Skeletal muscle satellite cell (primary cell): ENCODE measurements at regions not wholly inside any gene's neighbourhood (a gene's known extent, or its start where the extent isn't known, plus 50 kb on each side); places are given as distances from the start of the nearest gene placed in this dataset.
"Not testable (repeated sequence)": the region's sequence is repeated elsewhere in the genome, so short reads cannot be mapped to it uniquely, and the experiment has no call there.

Experiments used
- H3K27me3 ChIP-seq: 2 replicates; pipeline ENCODE4 v1.7.0; 2013; ENCODE audit warnings: low read length; ENCODE audit not compliant: control insufficient read depth, insufficient read depth
- H3K36me3 ChIP-seq: 2 replicates; pipeline ENCODE4 v1.7.0; 2013; ENCODE audit warnings: mild to moderate bottlenecking, control low read depth, low read length; ENCODE audit not compliant: insufficient read depth
- H3K4me1 ChIP-seq: 2 replicates; pipeline ENCODE4 v1.7.0; 2013; ENCODE audit warnings: low read length; ENCODE audit not compliant: control insufficient read depth, insufficient read depth
- H3K4me2 ChIP-seq: 2 replicates; pipeline ENCODE4 v1.7.0; 2013; ENCODE audit warnings: mild to moderate bottlenecking, low read length
- H3K4me3 ChIP-seq: 2 replicates; pipeline ENCODE4 v1.7.0; 2013; ENCODE audit warnings: low read length
- H3K9ac ChIP-seq: 2 replicates; pipeline ENCODE4 v1.7.0; 2013; ENCODE audit warnings: mild to moderate bottlenecking, low read depth, low read length, moderate library complexity
- H3K9me3 ChIP-seq: replicated peaks from 2 replicates; pipeline ENCODE4 v1.7.0; 2013; ENCODE audit warnings: mild to moderate bottlenecking, control low read depth, low read length

DNA sequence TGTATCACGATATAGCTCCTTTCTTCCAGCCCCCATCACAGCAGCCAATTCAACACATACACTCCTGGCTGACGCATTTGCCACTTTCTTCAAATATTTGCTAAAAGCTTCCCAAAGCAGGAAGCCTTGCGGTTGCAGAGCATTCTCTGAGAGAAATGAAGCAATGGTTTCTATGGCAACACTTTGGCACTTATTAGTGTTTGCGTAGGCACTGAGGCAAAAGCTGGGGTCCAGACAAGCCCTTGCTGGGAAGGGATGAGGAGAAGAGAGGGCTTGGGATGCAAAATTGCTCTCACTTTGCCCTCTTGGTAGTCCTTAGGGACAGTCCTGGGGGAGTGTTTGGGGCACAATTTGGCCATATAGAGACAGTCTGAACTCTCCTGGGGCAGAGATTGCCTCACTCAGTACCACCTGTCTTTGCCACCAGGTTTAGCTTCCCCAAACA lies 55.0 kb upstream of the PAK3 start:
- Histone ChIP-seq H3K4me3 (no peak overlapping the region), H3K9ac (no peak overlapping the region), H3K4me1 (no peaks in the 10 kb centered on the region), H3K9me3 (no peaks in the 10 kb centered on the region), H3K36me3 (no peaks in the 10 kb centered on the region), H3K27me3 (peaks cover 15% of the 10 kb centered on the region), H3K4me2 (no peak overlapping the region)

DNA sequence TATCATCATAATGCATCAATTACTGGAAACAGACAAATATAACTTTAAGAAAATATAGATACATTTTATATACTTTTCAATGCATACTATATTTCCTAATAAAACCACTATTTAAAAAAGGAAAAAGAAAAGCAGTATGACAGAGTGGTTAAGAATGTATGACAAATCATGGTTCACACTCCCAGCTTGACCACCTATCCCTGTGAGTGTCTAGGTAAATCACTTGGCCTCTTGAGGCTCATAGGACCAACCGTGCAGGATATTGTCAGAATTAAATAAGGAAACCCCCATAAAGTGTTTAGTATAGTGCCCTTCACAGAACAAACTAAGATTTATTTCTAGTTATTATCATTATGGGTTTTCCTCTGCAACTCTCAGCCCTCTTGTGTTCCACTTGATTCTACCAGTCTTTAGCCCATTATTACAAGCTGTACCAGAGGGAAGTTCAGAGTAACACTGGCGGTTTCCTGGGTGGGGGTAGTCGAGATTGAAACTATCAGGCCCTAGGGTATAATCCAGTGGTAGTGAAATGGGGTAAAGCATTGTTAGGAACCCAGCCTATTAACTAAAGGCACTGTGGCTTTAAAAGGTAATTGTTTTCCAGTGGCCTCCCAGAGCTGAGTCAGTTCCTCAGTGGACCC lies 55.5 kb upstream of the PAK3 start:
- H3K9me3 ChIP-seq, result no peaks in the 10 kb centered on the region
- H3K4me1 ChIP-seq, result no peaks in the 10 kb centered on the region
- H3K9ac ChIP-seq, result no peak overlapping the region
- peaks cover 15% of the 10 kb centered on the region for H3K27me3 ChIP-seq
- H3K36me3 ChIP-seq, result no peaks in the 10 kb centered on the region
- H3K4me2 ChIP-seq, result no peak overlapping the region
- H3K4me3 ChIP-seq, result no peak overlapping the region

DNA sequence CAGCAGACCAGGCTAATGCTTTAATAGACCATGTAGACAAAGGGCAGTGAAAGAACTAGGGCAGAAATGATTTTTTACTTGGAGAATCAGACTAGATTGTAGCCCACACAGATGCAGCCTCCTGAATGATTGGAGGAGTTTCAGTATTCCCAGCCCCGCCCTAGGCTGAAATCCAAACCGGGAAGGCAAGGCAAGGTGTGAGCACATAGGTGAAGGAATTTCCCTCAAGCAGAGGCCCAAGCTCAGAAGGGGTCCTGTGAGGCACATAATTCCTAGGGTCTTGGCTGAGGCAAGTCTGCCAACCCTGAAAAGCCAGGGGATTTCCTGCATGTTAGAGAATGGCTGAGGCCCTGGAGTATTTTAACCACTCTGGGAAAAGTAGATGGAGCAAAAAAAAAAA lies 56.4 kb upstream of the PAK3 start:
- Histone ChIP-seq H3K4me2 (no peak overlapping the region), H3K9ac (no peak overlapping the region), H3K4me3 (no peak overlapping the region), H3K27me3 (peaks cover 15% of the 10 kb centered on the region), H3K36me3 (no peaks in the 10 kb centered on the region), H3K9me3 (no peaks in the 10 kb centered on the region), H3K4me1 (no peaks in the 10 kb centered on the region)

DNA sequence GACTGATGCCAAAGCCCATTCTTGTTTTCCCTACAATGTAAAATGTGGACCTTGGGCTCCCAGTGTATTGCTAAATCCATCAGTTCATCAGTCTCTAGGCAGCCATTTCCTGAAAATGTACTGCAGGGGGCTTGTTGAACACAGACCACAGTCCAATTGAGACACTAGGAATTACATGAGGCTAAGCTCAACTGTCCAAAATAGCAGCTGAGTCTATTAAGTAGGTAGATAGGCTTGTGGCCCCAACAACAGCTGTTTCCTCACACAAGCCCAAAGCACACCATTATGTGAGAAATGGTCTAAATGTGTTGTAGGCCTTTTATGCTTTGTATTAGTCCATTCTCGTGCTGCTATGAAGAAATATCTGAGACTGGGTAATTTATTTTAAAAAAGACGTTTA lies 60.0 kb upstream of the PAK3 start:
- Histone ChIP-seq H3K4me3 (no peak overlapping the region), H3K9ac (no peak overlapping the region), H3K36me3 (no peaks in the 10 kb centered on the region), H3K27me3 (peaks cover 11% of the 10 kb centered on the region), H3K9me3 (no peaks in the 10 kb centered on the region), H3K4me1 (no peaks in the 10 kb centered on the region), H3K4me2 (no peak overlapping the region)

DNA sequence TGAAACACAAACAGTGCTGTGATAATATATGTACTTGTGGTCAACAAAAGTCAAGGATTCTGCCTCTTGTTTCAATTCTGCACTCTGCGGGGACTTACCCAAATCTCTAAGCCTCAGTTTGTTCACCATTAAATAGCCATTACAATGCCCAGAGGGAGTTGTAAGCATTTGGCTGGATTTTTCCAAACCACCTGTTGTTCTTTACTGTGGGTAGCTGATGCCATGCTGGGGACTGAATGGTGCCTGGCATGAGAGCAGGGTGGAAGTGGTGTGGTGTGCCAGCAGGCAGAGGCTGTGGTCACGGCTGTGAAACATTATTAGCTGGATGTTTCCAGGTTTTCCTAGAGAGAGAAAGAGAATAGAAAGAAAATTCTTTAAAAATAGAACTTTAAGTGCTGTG lies 60.7 kb upstream of the PAK3 start:
- Histone ChIP-seq H3K9me3 (no peaks in the 10 kb centered on the region), H3K4me3 (no peak overlapping the region), H3K4me1 (no peaks in the 10 kb centered on the region), H3K9ac (no peak overlapping the region), H3K36me3 (no peaks in the 10 kb centered on the region), H3K4me2 (no peak overlapping the region), H3K27me3 (peaks cover 16% of the 10 kb centered on the region)

DNA sequence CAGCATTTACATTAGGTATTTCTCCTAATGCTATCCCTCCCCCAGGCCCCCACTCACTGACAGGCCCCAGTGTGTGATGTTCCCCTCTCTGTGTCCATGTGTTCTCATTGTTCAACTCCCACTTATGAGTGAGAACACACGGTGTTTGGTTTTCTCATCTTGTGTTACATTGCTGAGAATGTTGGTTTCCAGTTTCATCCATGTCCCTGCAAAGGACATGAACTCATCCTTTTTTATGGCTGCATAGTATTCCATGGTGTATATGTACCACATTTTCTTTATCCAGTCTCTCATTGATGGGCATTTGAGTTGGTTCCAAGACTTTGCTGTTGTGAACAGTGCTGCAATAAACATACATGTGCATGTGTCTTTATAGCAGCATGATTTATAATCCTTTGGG lies 73.0 kb upstream of the PAK3 start:
- H3K4me1 ChIP-seq, H3K4me3 ChIP-seq, H3K4me2 ChIP-seq, H3K9ac ChIP-seq, H3K36me3 ChIP-seq, H3K27me3 ChIP-seq, H3K9me3 ChIP-seq: not testable (repeated sequence)

DNA sequence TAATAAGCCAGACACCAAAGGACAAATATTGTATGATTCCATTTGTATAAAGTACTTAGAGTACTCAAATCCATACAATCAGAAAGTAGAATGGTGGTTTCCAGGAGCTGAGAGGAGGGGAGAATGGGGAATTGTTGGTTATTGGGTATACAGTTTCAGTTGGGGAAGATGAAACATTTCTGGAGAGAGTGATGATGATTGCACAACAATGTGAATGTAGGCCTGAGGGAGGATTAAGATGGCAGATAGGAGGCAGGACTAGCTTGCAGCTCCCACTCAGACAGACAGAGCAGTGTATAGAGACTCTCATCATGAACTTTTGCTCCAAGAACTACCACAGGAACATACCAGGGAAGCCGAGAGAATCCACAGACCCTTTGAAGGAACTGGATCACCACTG lies 75.7 kb upstream of the PAK3 start:
- no peaks in the 10 kb centered on the region for H3K27me3 ChIP-seq
- no peak overlapping the region for H3K4me3 ChIP-seq
- no peaks in the 10 kb centered on the region for H3K36me3 ChIP-seq
- H3K4me2 ChIP-seq, result no peak overlapping the region
- no peaks in the 10 kb centered on the region for H3K9me3 ChIP-seq
- no peak overlapping the region for H3K9ac ChIP-seq
- no peaks in the 10 kb centered on the region for H3K4me1 ChIP-seq

DNA sequence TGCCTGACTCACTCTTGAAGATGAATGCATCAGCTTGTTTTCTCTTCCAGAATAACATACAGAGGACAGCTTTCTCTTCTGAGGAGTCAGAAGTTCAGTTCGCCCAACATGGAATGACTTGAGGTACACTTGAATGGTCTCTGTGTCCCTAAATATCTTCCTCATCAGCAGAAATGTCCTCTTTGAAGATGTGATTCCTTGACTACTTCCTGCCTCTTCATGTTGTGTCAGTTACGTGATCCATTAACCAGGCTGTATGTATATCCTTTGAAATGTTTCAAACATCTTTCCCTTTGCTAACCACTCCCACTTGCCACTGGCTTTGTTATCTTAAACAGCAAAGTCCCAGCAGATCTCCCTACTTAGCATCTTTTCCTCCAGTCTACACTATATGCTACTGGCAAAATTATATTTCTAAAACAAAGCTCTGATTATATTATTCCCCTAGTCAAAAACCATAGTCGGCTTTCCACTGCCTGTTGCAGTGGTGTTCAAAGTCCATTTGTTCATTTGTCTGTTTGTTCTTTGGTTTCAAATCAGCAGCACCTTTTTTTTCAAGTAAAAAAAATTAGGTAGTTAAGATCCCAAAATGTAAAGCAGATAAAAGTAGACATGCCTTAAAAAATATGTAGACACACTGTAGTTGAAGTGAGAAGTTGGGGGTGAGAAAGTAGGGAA lies 82.1 kb upstream of the PAK3 start:
- no peaks in the 10 kb centered on the region for H3K36me3 ChIP-seq
- H3K4me3 ChIP-seq, result no peak overlapping the region
- H3K9me3 ChIP-seq, result no peaks in the 10 kb centered on the region
- peaks cover 28% of the 10 kb centered on the region for H3K27me3 ChIP-seq
- no peak overlapping the region for H3K9ac ChIP-seq
- H3K4me2 ChIP-seq, result no peak overlapping the region
- no peaks in the 10 kb centered on the region for H3K4me1 ChIP-seq

DNA sequence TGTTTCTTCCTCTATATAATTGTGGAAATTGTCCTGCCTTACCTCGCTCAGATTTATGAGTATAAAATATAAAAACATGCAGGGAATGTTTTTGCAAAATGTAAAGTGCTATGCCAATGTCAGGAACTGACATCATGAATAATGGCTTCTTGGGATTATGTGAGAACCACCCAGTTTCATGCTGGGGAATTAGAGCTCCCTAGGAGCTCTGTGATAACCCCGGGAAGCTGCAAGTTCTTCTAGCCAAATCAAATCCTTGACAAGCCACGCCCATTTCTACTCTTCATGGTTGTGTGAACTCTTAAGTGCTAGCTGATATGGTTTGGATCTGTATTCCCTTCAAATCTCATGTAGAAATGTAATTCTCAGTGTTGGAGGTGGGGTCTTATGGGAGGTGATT lies 85.9 kb upstream of the PAK3 start:
- H3K9ac ChIP-seq, result no peak overlapping the region
- peaks cover 55% of the 10 kb centered on the region for H3K27me3 ChIP-seq
- H3K36me3 ChIP-seq, result no peaks in the 10 kb centered on the region
- no peaks in the 10 kb centered on the region for H3K4me1 ChIP-seq
- H3K4me3 ChIP-seq, result no peak overlapping the region
- no peaks in the 10 kb centered on the region for H3K9me3 ChIP-seq
- H3K4me2 ChIP-seq, result no peak overlapping the region

DNA sequence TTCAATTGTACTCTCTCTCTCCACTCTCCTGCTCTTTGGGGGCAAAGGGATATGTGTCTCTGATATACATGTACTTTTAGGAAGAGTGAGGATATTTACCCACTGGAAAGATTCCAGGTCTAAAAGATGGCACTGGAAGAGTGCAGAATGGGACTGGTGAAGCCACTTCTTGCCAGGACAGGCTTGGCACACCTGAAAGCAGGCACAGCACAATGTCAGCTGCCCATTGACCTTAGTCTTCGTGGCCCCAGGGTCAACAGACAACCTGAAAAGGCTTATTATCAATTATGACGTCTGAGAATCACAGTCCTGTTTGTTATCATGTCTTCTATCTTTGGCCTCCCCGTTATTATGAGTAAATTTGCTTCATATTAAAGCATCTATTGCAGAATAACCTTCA lies 86.7 kb upstream of the PAK3 start:
- Histone ChIP-seq H3K9me3 (no peaks in the 10 kb centered on the region), H3K4me2 (no peak overlapping the region)

DNA sequence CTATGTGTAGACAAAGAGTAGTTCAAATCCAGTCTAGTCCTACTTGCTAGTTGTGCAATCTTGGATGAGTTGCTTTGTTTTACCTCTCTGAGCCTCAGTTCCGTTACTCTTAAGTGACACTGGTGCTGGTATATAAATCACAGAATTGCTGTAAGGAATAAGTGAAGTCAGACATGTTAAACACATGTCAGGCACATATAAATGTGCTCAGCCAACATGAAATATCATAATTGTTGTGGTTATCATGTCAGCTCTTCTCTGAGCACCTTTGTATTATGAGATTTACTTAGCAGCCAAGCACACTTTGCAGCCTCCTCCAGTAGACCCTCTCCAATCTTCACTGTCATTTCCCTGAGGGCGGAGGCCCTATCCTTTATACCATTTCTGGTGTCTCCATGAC lies 87.9 kb upstream of the PAK3 start:
- no peak overlapping the region for H3K9ac ChIP-seq
- H3K4me1 ChIP-seq, result no peaks in the 10 kb centered on the region
- H3K4me3 ChIP-seq, result no peak overlapping the region
- no peaks in the 10 kb centered on the region for H3K9me3 ChIP-seq
- H3K4me2 ChIP-seq, result no peak overlapping the region
- peaks cover 74% of the 10 kb centered on the region for H3K27me3 ChIP-seq
- no peaks in the 10 kb centered on the region for H3K36me3 ChIP-seq

More for the DNA sequence above, 86.7 kb upstream of the PAK3 start:
- Histone ChIP-seq H3K4me1 (no peaks in the 10 kb centered on the region), H3K36me3 (no peaks in the 10 kb centered on the region), H3K4me3 (no peak overlapping the region), H3K9ac (no peak overlapping the region), H3K27me3 (peaks cover 63% of the 10 kb centered on the region)

DNA sequence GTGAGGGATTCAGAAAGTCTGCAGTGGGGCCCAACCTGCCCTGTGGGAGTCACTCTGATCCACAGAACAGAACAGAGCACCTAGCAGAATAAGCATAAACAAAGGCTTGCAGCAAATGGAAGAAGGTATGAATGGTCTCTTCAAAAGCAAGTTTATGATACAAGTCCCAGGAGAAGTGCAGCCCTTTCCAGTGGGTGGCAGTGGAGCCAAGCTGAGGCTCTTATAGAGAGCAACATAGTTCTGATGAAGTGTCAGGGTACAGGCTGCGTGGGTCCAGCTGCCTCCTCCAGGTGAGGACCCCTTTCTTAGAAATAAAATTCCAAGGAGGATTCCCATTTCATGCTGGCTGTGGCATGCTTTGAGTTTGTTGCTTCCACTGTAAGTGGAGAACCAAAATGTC lies 88.8 kb upstream of the PAK3 start:
- Histone ChIP-seq H3K9ac (no peak overlapping the region), H3K9me3 (no peaks in the 10 kb centered on the region), H3K4me3 (no peak overlapping the region), H3K27me3 (peaks cover 76% of the 10 kb centered on the region), H3K4me2 (no peak overlapping the region), H3K4me1 (no peaks in the 10 kb centered on the region), H3K36me3 (no peaks in the 10 kb centered on the region)
